ENCODE measurements at regions not wholly inside any gene's neighbourhood (a gene's known extent, or its start where the extent isn't known, plus 50 kb on each side); places are given as distances from the start of the nearest gene placed in this dataset.

GRCh38 chr6:121499666-121500065 lies 64.2 kb downstream of the GJA1 start:
- DNase-seq = no peak

- no peak for DNase-seq
Observed at GRCh38 chr6:121503589-121503991, 68.1 kb downstream of the GJA1 start.

- no peak for DNase-seq
Observed at GRCh38 chr6:121504227-121504626, 68.8 kb downstream of the GJA1 start.

- DNase-seq = no peak
Observed at GRCh38 chr6:121505284-121505683, 69.8 kb downstream of the GJA1 start.

GRCh38 chr6:121506761-121507754 lies 71.6 kb downstream of the GJA1 start:
- DNase-seq = no peak

- DNase-seq = no peak
Observed at GRCh38 chr6:121510568-121511177, 75.2 kb downstream of the GJA1 start.

GRCh38 chr6:121515630-121516265 lies 80.3 kb downstream of the GJA1 start:
- no peak for DNase-seq

GRCh38 chr6:121516331-121516730 lies 80.9 kb downstream of the GJA1 start:
- no peak for DNase-seq

- DNase-seq = no peak
Observed at GRCh38 chr6:121520337-121521163, 85.1 kb downstream of the GJA1 start.

- no peak for DNase-seq
Observed at GRCh38 chr6:121521164-121521555, 85.7 kb downstream of the GJA1 start.

- DNase-seq = no peak
Observed at GRCh38 chr6:121522265-121522664, 86.8 kb downstream of the GJA1 start.

- no peak for DNase-seq
Observed at GRCh38 chr6:121522771-121523386, 87.4 kb downstream of the GJA1 start.

GRCh38 chr6:121523628-121524027 lies 88.2 kb downstream of the GJA1 start:
- DNase-seq = no peak

GRCh38 chr6:121526282-121526681 lies 90.8 kb downstream of the GJA1 start:
- DNase-seq = no peak

GRCh38 chr6:121531658-121532169 lies 96.3 kb downstream of the GJA1 start:
- no peak for DNase-seq

- no peak for DNase-seq
Observed at GRCh38 chr6:121533321-121533841, 97.9 kb downstream of the GJA1 start.

- DNase-seq = no peak
Observed at GRCh38 chr6:121535777-121536176, 100.3 kb downstream of the GJA1 start.

GRCh38 chr6:121536345-121536744 lies 100.9 kb downstream of the GJA1 start:
- DNase-seq = no peak

- DNase-seq = no peak
Observed at GRCh38 chr6:121539439-121539838, 104.0 kb downstream of the GJA1 start.

GRCh38 chr6:121540210-121540609 lies 104.8 kb downstream of the GJA1 start:
- DNase-seq = no peak

- DNase-seq = no peak
Observed at GRCh38 chr6:121544691-121545090, 109.2 kb downstream of the GJA1 start.

GRCh38 chr6:121548131-121548530 lies 112.7 kb downstream of the GJA1 start:
- no peak for DNase-seq

Data from activated CD4-positive, alpha-beta T cell treated with anti-CD3 and anti-CD28 coated beads for 48 hours (primary cell).